H9 (cell line): ENCODE measurements at regions not wholly inside any gene's neighbourhood (a gene's known extent, or its start where the extent isn't known, plus 50 kb on each side); places are given as distances from the start of the nearest gene placed in this dataset.

ENCODE experiments used
- DNase-seq: peaks from one replicate; pipeline ENCODE4 v3.0.0-alpha.2; 2017
- H2AFZ ChIP-seq: one replicate; pipeline ENCODE4 v1.6.1; 2013; ENCODE audit warnings: mild to moderate bottlenecking, low read length, control low read depth, moderate library complexity
- H2AK5ac ChIP-seq: 2 replicates; pipeline ENCODE4 v1.6.1; 2013; ENCODE audit warnings: low read length, control low read depth, mixed read lengths; ENCODE audit not compliant: insufficient read length
- H2BK120ac ChIP-seq: one replicate; pipeline ENCODE4 v1.6.1; 2013; ENCODE audit warnings: low read depth, mild to moderate bottlenecking, low read length, control low read depth, inconsistent platforms; ENCODE audit not compliant: poor library complexity, severe bottlenecking
- H2BK12ac ChIP-seq: 2 replicates; pipeline ENCODE4 v1.6.1; 2013; ENCODE audit warnings: low read length, control low read depth, mixed read lengths, low read depth; ENCODE audit not compliant: insufficient read length
- H2BK15ac ChIP-seq: 2 replicates; pipeline ENCODE4 v1.6.1; 2013; ENCODE audit warnings: low read depth, low read length, control low read depth
- H2BK20ac ChIP-seq: one replicate; pipeline ENCODE4 v1.6.1; 2013; ENCODE audit warnings: low read depth, mild to moderate bottlenecking, low read length, control low read depth, inconsistent platforms; ENCODE audit not compliant: poor library complexity, severe bottlenecking
- H2BK5ac ChIP-seq: 2 replicates; pipeline ENCODE4 v1.6.1; 2013; ENCODE audit warnings: low read length, control low read depth, mixed read lengths; ENCODE audit not compliant: insufficient read length
- H3K14ac ChIP-seq: 2 replicates; pipeline ENCODE4 v1.6.1; 2013; ENCODE audit warnings: low read length, control low read depth; ENCODE audit not compliant: insufficient read depth
- H3K18ac ChIP-seq: 2 replicates; pipeline ENCODE4 v1.6.1; 2013; ENCODE audit warnings: low read depth, mild to moderate bottlenecking, mixed read lengths, low read length, control low read depth; ENCODE audit not compliant: insufficient read length
- H3K23ac ChIP-seq: 2 replicates; pipeline ENCODE4 v1.6.1; 2013; ENCODE audit warnings: low read length, control low read depth, mixed read lengths, low read depth; ENCODE audit not compliant: insufficient read length
- H3K23me2 ChIP-seq: 2 replicates; pipeline ENCODE4 v1.6.1; 2013; ENCODE audit warnings: low read depth, mild to moderate bottlenecking, mixed read lengths, low read length, control low read depth; ENCODE audit not compliant: insufficient read length, poor library complexity, severe bottlenecking
- H3K27ac ChIP-seq: 2 replicates; pipeline ENCODE4 v1.5.1; 2013; ENCODE audit warnings: low read length, control low read depth, mixed read lengths, low read depth; ENCODE audit not compliant: insufficient read length
- H3K27me3 ChIP-seq: 2 replicates; pipeline ENCODE4 v1.6.1; 2013; ENCODE audit warnings: low read length, control low read depth, inconsistent platforms; ENCODE audit not compliant: insufficient read depth
- H3K4ac ChIP-seq: 2 replicates; pipeline ENCODE4 v1.6.1; 2013; ENCODE audit warnings: low read depth, mild to moderate bottlenecking, control low read depth, inconsistent platforms, low read length, moderate library complexity
- H3K4me1 ChIP-seq: 2 replicates; pipeline ENCODE4 v1.6.1; 2013; ENCODE audit warnings: low read length, control low read depth, inconsistent platforms; ENCODE audit not compliant: insufficient read depth
- H3K4me2 ChIP-seq: 2 replicates; pipeline ENCODE4 v1.6.1; 2013; ENCODE audit warnings: low read length, control low read depth, mixed read lengths; ENCODE audit not compliant: insufficient read length, insufficient read depth
- H3K56ac ChIP-seq: 2 replicates; pipeline ENCODE4 v1.6.1; 2013; ENCODE audit warnings: low read depth, mild to moderate bottlenecking, mixed read lengths, low read length, control low read depth; ENCODE audit not compliant: insufficient read length
- H3K79me1 ChIP-seq: 2 replicates; pipeline ENCODE4 v1.6.1; 2013; ENCODE audit warnings: low read depth, mild to moderate bottlenecking, moderate library complexity, low read length, control low read depth, inconsistent platforms; ENCODE audit not compliant: insufficient read depth, poor library complexity, severe bottlenecking
- H3K79me2 ChIP-seq: 2 replicates; pipeline ENCODE4 v1.6.1; 2013; ENCODE audit warnings: low read length, control low read depth, inconsistent platforms; ENCODE audit not compliant: insufficient read depth
- H3K9ac ChIP-seq: 2 replicates; pipeline ENCODE4 v1.6.1; 2013; ENCODE audit warnings: low read length, control low read depth, mixed read lengths; ENCODE audit not compliant: insufficient read length; ENCODE audit errors: extremely low read depth
- H3K9me3 ChIP-seq: one replicate; pipeline ENCODE4 v1.6.1; 2013; ENCODE audit warnings: low read depth, low read length, inconsistent platforms; ENCODE audit not compliant: control insufficient read depth
- H3T11ph ChIP-seq: one replicate; pipeline ENCODE4 v1.6.1; 2013; ENCODE audit warnings: mild to moderate bottlenecking, low read length, control low read depth, inconsistent platforms
- H4K20me1 ChIP-seq: one replicate; pipeline ENCODE4 v1.6.1; 2013; ENCODE audit not compliant: control insufficient read depth, insufficient read length, insufficient read depth
- H4K5ac ChIP-seq: 2 replicates; pipeline ENCODE4 v1.6.1; 2013; ENCODE audit warnings: low read depth, mild to moderate bottlenecking, mixed read lengths, low read length, control low read depth; ENCODE audit not compliant: insufficient read length
- H4K8ac ChIP-seq: replicated peaks from 2 replicates; pipeline ENCODE4 v1.6.1; 2013; ENCODE audit warnings: low read length, control low read depth, mixed read lengths, low read depth; ENCODE audit not compliant: insufficient read length
- H4K91ac ChIP-seq: 2 replicates; pipeline ENCODE4 v1.6.1; 2013; ENCODE audit warnings: low read depth, mild to moderate bottlenecking, moderate library complexity, mixed read lengths, low read length, control low read depth; ENCODE audit not compliant: insufficient read length
- H3K27ac Mint-ChIP-seq, 3 experiments: 2 replicates in 2 of 3; 3 replicates in 1 of 3; pipeline ENCODE4 v1.8.0; 2020 to 2021; ENCODE audit warnings: mixed read lengths in 3 of 3, mild to moderate bottlenecking in 1 of 3, moderate library complexity in 1 of 3
- H3K27me3 Mint-ChIP-seq: 2 replicates; pipeline ENCODE4 v1.8.0; 2021; ENCODE audit warnings: low read depth, mild to moderate bottlenecking, moderate library complexity, mixed read lengths
- H3K36me3 Mint-ChIP-seq, 3 experiments: 2 replicates in 2 of 3; 3 replicates in 1 of 3; pipeline ENCODE4 v1.8.0; 2020 to 2021; ENCODE audit warnings: low read depth in 3 of 3, mixed read lengths in 3 of 3; ENCODE audit not compliant: insufficient read depth in 1 of 3
- H3K4me1 Mint-ChIP-seq, 2 experiments: 2 replicates each; pipeline ENCODE4 v1.8.0; 2020; ENCODE audit warnings: mixed read lengths in 2 of 2
- H3K4me3 Mint-ChIP-seq, 2 experiments: 2 replicates in 1 of 2; 3 replicates in 1 of 2; pipeline ENCODE4 v1.8.0; 2020 to 2021; ENCODE audit warnings: mild to moderate bottlenecking in 2 of 2, mixed read lengths in 2 of 2, moderate library complexity in 1 of 2
- H3K9me3 Mint-ChIP-seq, 2 experiments: 2 replicates in 1 of 2; 3 replicates in 1 of 2; pipeline ENCODE4 v1.8.0; 2020; ENCODE audit warnings: mild to moderate bottlenecking in 2 of 2, mixed read lengths in 2 of 2, moderate library complexity in 1 of 2
- WGBS: extraction: QIAGEN DNeasy Blood & Tissue Kit; methylation state at CpG from one replicate; pipeline ENCODE4 v1.1.7; 2013; ENCODE audit warnings: missing lambda C conversion rate, low lambda C conversion rate, mixed read lengths; ENCODE audit not compliant: insufficient read length; ENCODE audit errors: extremely low coverage; 5-methylcytosine and 5-hydroxymethylcytosine counted together
- TF ChIP-seq, protein P1 (sequence below): fragments of 200-600 bp; sonication (generic); conservative IDR thresholded peaks from 3 replicates; pipeline ENCODE4 v1.8.0; 2021; ENCODE audit warnings: antibody characterized with exemption, mild to moderate bottlenecking

DNA sequence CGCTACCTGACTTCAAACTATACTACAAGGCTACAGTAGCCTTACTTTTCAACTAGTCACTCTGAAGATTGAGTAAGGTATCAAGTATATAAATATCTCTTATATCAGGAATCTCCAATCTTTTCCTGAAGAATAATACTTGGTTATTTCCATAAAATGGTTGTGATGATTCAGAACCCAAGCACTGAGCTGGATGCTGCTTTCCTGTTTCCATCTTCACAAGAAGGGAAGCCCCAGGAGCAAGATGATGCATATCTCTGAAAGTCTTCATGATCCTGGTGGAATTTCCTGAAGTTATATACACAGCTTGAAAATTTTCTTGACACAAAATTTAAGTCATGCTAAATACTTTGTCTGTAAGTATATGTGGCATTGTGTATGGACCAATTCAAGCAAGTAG is 243.9 kb upstream of the TANK start:
- Histone ChIP-seq H3K23ac (no peak overlapping the region), H2BK20ac (no peak overlapping the region), H2BK15ac (no peak overlapping the region), H4K20me1 (no peaks in the 10 kb centered on the region), H2BK120ac (no peak overlapping the region), H2BK12ac (no peak overlapping the region), H3K56ac (no peak overlapping the region), H3K18ac (no peak overlapping the region), H4K8ac (no peak overlapping the region), H3K4me1 (0 out of 2 replicates have a peak, but pooled peaks cover 2% of the 10 kb centered on the region), H3K9ac (no peak overlapping the region), H3K4me2 (no peak overlapping the region), H3K4ac (no peak overlapping the region), H3K14ac (no peak overlapping the region), H2AFZ (no peak overlapping the region), H3T11ph (no peak overlapping the region), H3K27me3 (peaks cover 3% of the 10 kb centered on the region; the same call in 1 of the 2 replicates), H4K5ac (no peak overlapping the region), H4K91ac (no peak overlapping the region), H3K9me3 (no peaks in the 10 kb centered on the region), H3K79me1 (no peaks in the 10 kb centered on the region), H2AK5ac (no peak overlapping the region), H2BK5ac (no peak overlapping the region), H3K79me2 (no peaks in the 10 kb centered on the region), H3K27ac (no peak overlapping the region), H3K23me2 (no peaks in the 10 kb centered on the region)
- Mint-ChIP-seq H3K36me3 (peaks cover 0 to 15% (median 2%) of the 10 kb centered on the region in 3 experiments; a peak in 5 of 7 replicates), H3K4me1 (peaks cover 24 to 28% of the 10 kb centered on the region in 2 experiments), H3K27ac (no peak overlapping the region), H3K27me3 (peaks cover 55% of the 10 kb centered on the region), H3K4me3 (no peak overlapping the region), H3K9me3 (peaks cover 10 to 15% of the 10 kb centered on the region in 2 experiments)
- DNase-seq = no peak
- TF ChIP-seq, protein P1, sequence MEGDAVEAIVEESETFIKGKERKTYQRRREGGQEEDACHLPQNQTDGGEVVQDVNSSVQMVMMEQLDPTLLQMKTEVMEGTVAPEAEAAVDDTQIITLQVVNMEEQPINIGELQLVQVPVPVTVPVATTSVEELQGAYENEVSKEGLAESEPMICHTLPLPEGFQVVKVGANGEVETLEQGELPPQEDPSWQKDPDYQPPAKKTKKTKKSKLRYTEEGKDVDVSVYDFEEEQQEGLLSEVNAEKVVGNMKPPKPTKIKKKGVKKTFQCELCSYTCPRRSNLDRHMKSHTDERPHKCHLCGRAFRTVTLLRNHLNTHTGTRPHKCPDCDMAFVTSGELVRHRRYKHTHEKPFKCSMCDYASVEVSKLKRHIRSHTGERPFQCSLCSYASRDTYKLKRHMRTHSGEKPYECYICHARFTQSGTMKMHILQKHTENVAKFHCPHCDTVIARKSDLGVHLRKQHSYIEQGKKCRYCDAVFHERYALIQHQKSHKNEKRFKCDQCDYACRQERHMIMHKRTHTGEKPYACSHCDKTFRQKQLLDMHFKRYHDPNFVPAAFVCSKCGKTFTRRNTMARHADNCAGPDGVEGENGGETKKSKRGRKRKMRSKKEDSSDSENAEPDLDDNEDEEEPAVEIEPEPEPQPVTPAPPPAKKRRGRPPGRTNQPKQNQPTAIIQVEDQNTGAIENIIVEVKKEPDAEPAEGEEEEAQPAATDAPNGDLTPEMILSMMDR = no peak
- no CpG with 5 or more reads among the region's 1 CpG for WGBS
